ENCODE measurements at regions not wholly inside any gene's neighbourhood (a gene's known extent, or its start where the extent isn't known, plus 50 kb on each side); places are given as distances from the start of the nearest gene placed in this dataset.

GRCh38 chr12:118467641-118468305, 91.4 kb downstream of the SUDS3 start:
- no peak for DNase-seq

GRCh38 chr12:118472940-118473339, 96.6 kb downstream of the SUDS3 start:
- no peak for DNase-seq

- DNase-seq = no peak
These were observed 103.9 kb downstream of the SUDS3 start for GRCh38 chr12:118480235-118480634.

- no peak for DNase-seq
These were observed 111.7 kb downstream of the SUDS3 start for GRCh38 chr12:118488034-118488433.

GRCh38 chr12:118493962-118494361, 117.6 kb downstream of the SUDS3 start:
- no peak for DNase-seq

- DNase-seq = no peak
These were observed 118.4 kb downstream of the SUDS3 start for GRCh38 chr12:118494776-118495175.

GRCh38 chr12:118495296-118495695, 118.9 kb downstream of the SUDS3 start:
- DNase-seq = no peak

- DNase-seq = no peak
These were observed 121.8 kb downstream of the SUDS3 start for GRCh38 chr12:118498171-118498570.

GRCh38 chr12:118500299-118500698, 123.9 kb downstream of the SUDS3 start:
- no peak for DNase-seq

GRCh38 chr12:118501489-118501888, 125.1 kb downstream of the SUDS3 start:
- no peak for DNase-seq

- DNase-seq = no peak
These were observed 127.1 kb downstream of the SUDS3 start for GRCh38 chr12:118503476-118503875.

- no peak for DNase-seq
These were observed 136.3 kb downstream of the SUDS3 start for GRCh38 chr12:118512669-118513068.

- no peak for DNase-seq
These were observed 137.3 kb downstream of the SUDS3 start for GRCh38 chr12:118513611-118514010.

- no peak for DNase-seq
These were observed 137.9 kb downstream of the SUDS3 start for GRCh38 chr12:118514297-118514696.

- DNase-seq = no peak
These were observed 144.1 kb downstream of the SUDS3 start for GRCh38 chr12:118520214-118521035.

- no peak for DNase-seq
These were observed 144.6 kb downstream of the SUDS3 start for GRCh38 chr12:118521036-118521370.

GRCh38 chr12:118524446-118524845, 148.1 kb downstream of the SUDS3 start:
- DNase-seq = no peak

- DNase-seq = no peak
These were observed 148.9 kb downstream of the SUDS3 start for GRCh38 chr12:118525216-118525615.

GRCh38 chr12:118526255-118527095, 150.1 kb downstream of the SUDS3 start:
- no peak for DNase-seq

GRCh38 chr12:118527310-118527709, 151.0 kb downstream of the SUDS3 start:
- no peak for DNase-seq

GRCh38 chr12:118528625-118529024, 152.3 kb downstream of the SUDS3 start:
- DNase-seq = no peak

GRCh38 chr12:118534003-118534402, 157.6 kb downstream of the SUDS3 start:
- no peak for DNase-seq

GRCh38 chr12:118536306-118536906, 160.1 kb downstream of the SUDS3 start:
- DNase-seq = no peak

Data from stimulated activated CD4-positive, alpha-beta T cell treated with anti-CD3 and anti-CD28 coated beads, Interleukin-1b, Interleukin-23, amount 100 ng/mL, for 48 hours (primary cell).